Ammon's horn (tissue), 1 donor: ENCODE measurements at regions not wholly inside any gene's neighbourhood (a gene's known extent, or its start where the extent isn't known, plus 50 kb on each side); places are given as distances from the start of the nearest gene placed in this dataset.
A peak's percentile ranks its signal among the peaks of the same experiment; 100 is the strongest.

Experiments used
- DNase-seq: peaks from one replicate; pipeline ENCODE4 v3.0.0-alpha.2; 2016; ENCODE audit warnings: low spot score

DNA sequence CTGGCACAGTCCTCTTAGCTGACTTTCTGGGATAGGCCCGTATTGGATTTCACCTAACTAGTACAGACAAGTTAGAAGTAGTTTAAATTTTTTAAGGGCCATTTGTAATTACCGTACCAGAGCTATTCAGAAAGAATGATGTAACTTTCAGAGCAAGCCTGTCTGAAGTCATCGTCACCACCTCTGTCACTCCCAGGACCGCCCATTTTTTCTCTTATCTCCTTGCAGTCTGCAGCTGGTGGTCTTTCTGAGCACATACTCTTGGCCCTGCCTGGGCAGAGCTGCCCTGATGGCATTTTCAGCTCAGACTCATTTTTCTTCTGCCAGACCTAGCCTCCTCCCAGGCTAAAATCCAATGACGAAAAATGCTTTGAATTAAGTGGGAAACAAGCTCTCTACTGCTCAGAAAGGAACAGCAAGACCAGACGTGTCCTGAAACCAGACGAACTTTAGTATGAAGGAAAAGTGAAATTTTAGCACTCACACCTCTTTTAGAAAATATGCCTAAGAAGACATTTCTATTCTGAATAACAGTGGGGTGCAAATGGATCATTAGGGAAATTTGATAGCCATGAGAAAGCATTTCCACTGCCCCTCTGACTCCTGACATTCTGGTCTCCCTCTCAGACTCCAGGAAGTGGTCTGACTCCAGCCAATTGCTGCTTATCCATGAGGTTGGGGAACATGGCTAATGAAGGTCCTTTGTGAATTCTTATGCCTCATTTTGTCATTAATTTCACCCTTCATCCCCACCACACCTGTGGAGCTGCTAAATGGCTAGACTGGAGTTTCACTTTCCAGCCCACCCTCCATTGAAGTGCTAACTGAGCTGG lies 162.4 kb upstream of the GYPA start:
- no peak for DNase-seq

DNA sequence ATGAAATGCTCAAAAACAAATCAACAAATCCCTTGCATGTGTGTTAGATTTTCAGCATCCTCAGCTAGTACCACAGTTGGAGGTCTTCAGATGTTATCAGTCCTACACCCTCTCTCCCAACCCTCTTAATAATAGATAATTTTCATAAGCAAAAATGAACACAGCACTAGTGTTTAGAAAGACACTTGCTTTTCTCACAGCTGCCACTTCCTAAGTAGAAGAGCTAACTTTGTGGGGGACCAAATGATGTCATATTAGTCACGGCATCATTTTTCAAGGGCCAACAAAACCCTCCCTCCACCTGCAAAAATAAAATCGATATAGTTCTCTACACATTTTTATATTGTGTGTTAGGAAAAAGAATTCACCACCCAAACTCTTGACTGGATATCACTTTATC lies 163.5 kb upstream of the GYPA start:
- DNase-seq: no peak

DNA sequence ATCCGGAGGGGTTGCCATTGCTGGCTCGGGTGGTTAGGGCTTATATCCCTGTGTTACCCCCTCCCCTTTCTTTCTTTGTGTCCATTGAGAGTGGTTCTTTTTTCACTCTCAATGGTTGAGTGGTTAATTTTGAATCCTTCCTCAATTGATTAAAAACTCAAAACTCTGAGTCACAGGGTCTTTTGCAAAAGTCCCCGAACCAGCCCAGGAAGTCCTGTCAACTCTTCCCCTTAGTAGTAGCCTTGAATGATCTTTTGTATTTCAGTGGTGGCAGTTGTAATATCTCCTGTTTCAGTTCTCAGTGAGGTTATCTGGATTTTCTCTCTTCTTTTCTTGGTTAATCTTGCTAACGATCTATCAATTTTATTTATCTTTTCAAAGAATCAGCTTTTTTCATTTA lies 170.0 kb upstream of the GYPA start:
- no peak for DNase-seq

DNA sequence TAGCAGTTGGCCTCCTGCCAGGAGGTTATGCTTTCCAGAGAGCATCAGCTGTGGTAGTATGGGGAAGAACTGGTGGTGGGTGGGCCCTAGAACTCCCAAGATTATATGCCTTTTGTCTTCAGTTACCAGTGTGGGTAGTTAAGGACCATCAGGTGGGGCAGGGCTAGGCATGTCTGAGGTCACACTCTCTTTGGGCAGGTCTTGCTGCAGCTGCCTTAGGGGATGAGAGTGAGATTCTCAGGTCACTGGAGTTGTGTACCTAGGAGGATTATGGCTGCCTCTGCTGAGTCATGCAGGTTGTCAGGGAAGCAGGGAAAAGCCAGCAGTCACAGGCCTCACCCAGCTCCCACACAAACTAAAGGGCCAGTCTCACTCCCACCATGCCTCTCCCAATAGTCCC lies 172.9 kb upstream of the GYPA start:
- DNase-seq: no peak

DNA sequence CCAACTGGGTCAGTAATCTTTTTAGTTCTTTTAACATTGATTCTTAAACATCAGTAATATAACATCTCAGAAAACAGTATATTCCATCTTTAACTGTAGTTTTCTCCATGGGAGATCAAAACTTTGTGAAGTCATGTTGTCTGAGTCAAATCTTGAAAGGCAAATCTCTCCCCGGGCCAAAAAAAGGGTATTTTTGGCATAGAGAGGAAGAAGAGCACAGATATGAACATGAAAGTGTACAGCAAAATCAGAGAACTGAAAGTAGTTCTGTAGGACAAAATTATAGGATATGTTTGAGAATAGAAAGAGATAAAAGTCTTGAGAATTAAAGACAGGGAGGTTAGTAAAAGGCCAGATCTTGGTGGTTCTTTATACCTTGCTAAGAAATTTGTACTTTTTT lies 176.4 kb upstream of the GYPA start:
- DNase-seq: no peak

DNA sequence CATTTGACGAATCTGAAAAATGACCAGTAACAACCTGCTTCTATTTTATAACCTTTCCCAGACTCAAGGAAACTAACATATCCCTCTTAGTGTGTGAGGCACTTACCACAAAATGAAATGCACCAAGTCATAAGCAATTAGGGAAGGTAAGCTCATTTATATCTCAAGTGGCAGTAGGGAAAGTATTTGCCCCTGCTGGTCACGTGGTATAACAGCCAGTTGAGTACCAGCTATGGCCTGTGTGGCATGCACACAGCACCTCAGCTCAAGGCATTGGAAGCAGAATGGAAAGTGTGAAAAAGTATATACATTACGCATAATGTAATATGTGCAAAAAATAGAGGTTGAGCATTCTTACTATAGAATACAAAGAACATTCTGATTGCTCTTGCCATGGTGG lies 178.3 kb upstream of the GYPA start:
- DNase-seq: no peak

DNA sequence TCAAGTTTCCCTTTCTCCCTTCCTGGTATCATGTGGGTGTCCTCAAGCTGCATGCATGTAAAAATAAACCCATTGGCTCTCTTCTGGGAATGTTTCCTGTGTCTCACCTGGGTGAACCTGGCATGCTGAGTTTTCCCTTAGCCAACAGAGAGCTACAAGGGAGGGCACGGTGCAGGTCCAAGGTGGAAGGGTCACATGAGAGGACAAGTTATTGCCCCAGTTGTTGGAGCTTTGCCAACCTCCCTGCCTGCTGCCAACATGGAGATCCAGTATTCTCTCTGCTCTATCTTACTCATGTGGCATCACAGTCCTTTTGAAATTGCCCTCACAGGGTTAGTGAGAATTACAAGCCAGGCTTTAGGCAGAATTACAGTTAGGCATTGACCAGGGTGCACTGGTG lies 196.1 kb upstream of the GYPA start:
- no peak for DNase-seq

DNA sequence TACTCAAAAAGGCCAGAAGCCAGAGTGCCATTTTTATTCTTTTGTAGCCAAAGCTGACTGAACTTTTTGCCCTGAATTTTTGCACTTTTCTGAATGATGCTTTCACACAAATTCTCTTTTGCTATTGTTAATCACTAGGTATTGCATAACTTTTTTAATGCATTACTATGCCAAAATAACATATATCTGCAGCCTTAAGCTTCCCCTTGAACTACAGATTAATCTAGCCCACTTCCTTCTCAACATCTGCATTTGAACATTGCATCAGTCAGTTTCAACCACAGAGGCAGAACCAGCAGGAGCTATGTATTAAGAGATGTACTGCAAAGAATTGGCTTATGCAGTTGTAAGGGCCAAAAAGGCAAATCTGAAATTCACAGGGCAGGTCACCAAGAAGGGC lies 197.6 kb upstream of the GYPA start:
- DNase-seq: no peak

DNA sequence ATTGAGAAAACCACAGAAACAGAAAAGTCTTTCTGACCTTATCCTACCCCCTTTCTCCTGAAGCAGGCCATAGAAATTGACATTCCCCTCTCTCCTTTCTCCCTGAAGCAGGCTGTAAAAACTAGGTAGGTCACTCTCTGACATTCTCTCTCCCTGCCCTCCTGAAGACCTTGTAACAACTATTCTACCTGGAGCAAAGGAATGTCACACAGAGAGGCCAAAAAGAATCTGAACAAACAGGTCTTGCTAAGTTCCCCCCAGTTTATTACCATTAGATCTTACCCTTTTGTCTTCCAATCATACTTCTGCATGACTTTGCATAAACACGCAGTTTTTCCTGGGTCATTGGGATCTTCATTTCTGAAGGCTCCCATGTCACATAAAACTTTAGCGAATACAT lies 198.3 kb upstream of the GYPA start:
- no peak for DNase-seq

DNA sequence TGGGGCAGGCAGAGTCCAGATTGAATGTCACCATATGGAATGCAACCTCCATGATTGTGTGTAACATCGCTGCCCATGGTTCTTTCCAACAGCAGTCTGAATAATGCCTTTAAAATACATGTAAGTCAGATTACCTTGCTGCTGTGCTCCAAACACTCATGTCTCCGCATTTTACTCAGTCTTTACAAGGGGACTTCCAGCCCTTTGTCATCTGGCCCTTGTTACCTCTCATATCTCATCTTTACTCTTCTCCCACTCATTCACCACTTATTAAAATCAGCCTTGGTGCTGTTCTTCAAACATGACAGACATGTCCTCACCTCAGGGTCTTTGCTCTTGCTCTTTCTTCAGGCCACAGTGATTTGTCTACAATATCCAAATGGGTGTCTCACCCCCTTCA lies 200.4 kb upstream of the GYPA start:
- no peak for DNase-seq

DNA sequence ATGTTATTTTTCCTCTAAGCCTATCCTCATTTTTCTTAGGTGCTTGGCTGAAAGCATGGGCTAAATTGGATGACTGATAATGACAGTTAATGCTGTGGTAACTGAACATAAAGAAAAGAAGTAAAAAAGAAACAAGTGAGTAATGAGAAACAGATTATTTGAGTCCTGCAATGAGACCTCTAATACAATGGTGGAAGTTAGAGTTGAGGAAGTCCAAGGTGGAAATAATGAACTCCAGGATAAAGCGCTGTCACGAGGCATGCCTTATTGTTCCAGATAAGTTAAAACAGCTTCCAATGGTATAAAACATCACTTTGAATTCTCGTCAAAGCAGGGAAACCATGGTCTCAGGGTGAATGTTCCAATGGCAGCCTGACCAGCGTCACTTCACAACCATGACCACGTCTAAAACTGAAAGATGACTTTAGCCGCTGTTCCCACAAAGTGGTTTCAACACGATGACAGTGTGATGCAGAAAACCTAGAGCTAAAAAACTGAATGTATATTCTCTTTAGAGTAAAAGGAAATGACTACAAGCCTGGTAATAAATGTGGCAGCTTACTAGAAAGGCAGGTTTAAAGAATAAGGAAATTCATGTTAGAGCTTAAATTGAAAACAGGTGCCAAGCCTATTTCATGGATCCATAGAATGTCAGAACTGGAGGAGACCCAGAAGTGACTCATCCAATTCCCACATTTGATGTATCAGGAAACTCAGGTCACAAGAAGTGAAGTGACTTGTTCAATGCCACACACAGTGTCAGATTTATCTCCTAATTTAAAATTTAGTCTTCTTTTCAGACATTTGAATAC lies 202.6 kb upstream of the GYPA start:
- no peak for DNase-seq

DNA sequence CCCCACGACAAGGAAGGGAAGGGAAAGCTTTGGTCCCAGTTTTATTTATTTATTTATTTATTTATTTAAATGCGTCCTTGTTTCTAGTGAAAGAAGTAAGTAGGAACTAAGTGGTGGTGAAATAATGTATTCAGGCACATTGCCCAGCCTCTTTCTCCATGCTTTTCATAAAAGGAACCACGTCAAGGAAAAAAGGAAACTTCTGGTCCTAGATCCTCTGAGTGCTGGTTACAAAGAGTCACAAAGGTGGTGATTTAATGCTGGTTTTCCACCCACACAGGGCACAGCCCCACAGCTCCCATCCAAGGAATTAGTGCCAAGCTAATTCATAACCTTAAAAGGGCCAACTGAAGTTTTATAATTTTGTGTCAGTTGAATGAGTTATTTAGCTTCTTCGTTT lies 206.6 kb upstream of the GYPA start:
- DNase-seq: peak; percentile 46

DNA sequence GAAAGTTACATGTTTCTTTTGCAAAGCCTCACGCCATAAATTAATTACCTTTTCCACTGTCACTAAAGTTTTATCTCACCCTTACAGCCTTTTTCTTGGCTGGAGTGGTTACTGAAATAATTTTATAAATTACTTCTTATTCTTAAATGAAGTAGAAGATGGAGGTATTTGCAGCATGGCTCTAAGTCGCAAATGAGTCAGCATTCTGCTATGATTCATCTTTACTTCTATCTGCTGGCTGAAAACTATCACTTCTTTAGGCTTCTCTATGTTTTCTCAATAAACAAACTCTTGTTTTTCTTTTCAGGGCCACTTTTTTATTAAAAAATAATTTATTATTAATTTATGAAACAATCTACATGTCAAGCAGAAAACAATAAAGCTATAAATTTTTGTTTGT lies 210.2 kb upstream of the GYPA start:
- DNase-seq: no peak

DNA sequence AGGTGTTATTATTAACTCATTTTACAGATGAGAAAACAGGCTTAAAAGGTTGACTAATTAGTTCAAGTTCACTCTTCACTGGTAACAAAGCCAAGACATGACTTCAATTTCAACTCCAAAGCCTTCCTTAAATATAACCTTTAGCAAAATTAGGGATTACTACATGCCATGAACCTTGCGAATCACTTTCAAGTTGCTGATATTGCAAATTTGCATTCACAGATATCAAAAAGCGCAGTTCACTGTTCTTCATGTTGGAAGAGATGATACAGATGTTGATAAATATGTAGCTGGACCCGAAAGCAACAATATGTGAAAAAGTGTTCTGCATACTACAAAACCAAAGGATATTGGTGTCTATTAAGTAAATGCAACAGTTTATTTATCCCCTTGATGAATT lies 210.8 kb upstream of the GYPA start:
- no peak for DNase-seq

DNA sequence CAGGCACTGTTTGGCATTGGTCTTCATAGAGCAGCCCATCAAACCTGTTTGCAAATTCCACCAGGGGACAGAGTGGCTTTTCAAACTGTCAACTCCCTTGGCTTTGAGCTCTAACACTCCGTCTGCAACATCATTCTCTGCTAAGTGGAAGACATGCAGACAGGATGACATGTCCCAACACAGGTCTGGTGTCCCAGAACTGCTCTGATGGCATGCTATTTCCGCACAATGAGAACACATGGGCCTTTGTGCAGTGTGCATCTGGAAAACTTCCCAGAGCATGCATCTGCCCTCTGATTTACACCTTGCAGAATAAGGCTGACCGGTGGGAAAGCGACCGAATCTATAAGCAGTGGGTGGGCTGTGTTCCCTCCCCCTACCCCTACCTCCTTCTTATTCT lies 212.8 kb upstream of the GYPA start:
- peak; percentile 12 for DNase-seq

DNA sequence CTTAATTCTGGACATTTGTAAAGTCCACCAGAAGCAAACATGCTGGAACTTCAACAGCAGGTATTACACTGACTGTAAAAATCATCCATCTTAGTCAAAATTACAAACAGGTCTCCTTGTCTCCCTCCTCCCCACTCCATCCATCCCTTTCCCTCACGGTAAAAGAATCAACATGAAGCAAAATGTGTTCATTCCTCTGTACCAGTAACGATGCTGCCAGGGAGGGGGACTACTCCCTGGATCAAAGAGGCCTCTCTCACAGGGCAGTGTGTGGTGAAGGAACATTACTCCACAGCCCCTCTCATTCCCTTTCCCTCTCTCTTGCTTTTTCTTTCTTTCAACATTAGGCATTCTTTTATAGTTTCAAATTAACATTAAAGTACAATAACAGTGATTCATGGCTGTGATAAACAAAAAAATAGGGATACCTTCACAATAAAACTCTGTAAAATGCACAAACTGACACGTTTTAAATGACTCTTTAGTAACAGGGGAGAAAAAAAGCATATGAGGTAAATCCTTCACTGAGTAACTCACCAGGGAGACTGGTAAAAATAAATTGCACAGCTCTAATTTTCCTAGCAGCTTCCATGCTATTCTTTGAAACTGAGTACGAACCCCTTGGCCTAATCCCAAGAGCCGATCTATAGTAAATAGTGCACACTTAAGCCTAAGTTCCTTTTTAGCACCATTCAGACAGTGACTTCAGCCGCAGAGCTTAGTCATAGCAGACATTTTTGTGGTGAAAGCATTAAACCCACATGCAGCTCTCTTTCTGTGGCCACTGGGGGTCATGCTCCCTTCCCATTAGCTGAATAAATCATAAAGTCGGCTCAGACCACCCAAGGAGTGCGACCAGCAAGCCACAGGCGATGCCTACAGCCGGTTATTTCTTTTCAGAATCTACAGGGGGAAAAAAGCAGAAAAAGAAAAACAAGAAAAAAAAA lies 215.6 kb upstream of the GYPA start:
- DNase-seq: peak; percentile 6

DNA sequence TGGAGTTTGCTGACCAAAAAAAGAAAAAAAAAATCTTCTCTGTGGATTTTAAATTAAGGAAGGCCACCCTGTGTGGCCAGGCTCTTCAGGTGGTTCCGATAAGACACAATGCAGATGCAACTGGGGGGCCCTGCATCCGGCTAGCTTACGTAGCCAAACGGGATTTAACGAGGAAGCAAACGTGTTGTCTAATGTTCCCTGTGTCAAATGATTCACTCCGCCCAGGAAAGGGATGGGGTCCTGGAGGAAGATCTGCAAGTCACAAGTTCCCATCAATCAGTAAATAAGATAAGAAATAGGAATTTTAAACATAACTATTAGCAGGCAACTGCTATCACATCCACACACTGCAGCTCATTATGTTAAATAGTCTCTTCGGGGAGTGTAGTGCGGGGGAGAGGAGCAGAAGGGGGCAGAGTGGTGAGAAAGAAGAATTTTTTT lies 216.4 kb upstream of the GYPA start:
- DNase-seq: peak; percentile 12

DNA sequence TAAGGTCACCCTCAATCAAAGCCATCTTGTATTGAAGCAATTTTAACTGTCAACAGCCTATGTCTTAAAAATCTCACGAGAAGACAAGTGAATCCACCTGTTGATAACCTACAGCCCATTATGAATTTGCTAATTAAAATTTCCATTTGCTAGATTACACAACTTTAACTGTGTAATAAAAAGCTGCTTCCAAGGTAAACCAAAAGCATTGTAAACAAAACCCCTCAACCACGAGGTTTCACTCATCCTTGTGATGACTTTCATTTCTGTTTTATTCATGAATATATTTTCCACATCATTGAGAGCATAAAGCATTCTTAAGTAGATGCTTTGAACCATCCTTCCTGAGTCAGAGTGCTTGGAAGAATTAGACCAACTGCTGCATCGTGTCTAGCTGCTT lies 217.5 kb upstream of the GYPA start:
- DNase-seq: no peak

DNA sequence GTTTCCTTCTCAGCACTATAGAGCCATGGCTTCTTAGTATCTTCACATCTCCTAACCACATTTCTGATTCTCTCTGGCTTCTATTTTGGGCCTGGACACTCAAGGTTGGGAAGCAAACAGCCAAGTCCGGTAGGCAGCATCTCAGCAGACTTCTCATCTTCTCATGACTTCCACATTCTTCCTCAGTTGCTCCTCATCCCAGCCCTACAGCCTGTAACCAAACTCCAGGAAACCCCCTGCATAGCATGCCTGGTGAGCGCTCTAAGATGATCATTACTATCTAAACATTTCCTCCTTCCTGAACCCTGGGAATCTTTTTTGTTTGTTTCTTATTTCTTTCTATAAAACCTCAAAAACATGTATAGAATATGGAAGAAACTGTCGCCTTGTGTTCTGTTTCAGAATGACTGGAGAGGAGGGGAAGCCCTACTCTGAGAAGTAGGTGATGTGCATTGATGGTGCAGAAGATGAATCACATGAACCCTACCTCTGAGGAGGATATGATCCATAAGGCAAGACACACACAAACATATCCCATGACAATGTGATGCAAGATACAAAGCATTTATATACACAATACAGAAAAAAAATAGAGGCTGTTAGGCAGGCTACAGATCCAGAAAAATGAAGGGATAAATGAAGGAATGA lies 219.8 kb upstream of the GYPA start:
- no peak for DNase-seq

DNA sequence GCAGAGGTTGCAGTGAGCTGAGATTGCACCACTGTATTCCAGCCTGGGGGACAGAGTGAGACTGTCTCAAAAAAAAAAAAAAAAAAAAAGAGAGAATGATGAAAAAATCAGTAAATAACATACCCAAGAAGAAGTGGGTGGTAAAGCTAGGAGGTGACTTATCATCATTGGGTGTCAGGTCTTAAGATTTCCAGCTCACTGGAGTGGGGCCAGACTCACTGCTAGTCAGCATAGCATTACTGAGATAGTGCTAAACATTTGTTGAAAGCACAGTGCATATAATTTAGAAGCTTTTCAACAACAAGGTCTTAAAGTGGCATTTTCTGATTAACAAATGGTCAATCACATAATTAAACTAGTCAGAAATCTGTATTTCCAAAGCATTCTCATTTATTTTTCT lies 221.8 kb upstream of the GYPA start:
- no peak for DNase-seq

DNA sequence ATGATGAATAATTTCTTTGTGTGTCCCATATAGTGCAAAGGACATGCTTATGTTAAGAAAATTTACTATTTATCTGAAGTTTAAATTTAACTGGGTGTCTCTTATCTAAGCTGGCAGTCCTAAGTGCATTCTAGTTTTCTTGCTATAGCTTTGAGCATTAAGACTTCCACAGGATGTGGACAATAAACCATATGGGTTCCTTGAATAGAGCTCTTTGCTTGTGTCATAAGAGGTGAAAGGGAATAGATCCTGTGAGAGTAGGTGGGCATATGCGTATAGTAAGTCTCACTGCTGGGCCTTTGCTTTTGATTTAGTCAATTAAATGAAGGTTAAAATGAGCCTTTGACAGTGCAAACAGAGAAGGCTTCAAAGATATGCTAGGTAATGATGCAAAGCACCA lies 223.4 kb upstream of the GYPA start:
- DNase-seq: no peak

DNA sequence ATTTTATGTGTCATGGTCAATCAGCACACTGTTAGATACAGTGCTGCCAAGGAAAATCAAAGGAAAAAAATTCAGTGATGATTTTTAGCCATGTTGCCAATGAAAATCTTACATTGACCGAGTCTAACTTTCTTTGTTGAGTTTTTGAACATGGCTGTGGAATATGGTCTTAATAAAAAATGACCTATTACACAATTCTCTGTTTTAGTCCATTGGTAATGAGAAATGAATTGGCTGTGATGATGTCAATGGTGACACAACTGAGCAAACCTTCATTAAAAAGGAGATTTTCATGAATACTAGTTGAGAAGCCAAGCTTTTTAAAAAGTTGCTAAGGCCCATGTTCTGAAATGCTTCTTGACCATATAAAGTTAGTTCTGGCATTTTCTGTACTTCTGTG lies 225.9 kb upstream of the GYPA start:
- DNase-seq: no peak
